MV-4-11 (cell line): ENCODE measurements at regions not wholly inside any gene's neighbourhood (a gene's known extent, or its start where the extent isn't known, plus 50 kb on each side); places are given as distances from the start of the nearest gene placed in this dataset.

Experiments
- DNase-seq: peaks from one replicate; lab custom pipeline; 2025; lab: John Stamatoyannopoulos, UW

GRCh38 chr5:3393920-3394597 is 201.6 kb upstream of the IRX1 start:
- no peak for DNase-seq

- DNase-seq: no peak
Measured at GRCh38 chr5:3393122-3393919, 202.3 kb upstream of the IRX1 start.

- DNase-seq: no peak
Measured at GRCh38 chr5:3392306-3392939, 203.2 kb upstream of the IRX1 start.

- DNase-seq: no peak
Measured at GRCh38 chr5:3391210-3391609, 204.4 kb upstream of the IRX1 start.

- DNase-seq: no peak
Measured at GRCh38 chr5:3389471-3390026, 206.1 kb upstream of the IRX1 start.

- DNase-seq: no peak
Measured at GRCh38 chr5:3386637-3387036, 209.0 kb upstream of the IRX1 start.

- no peak for DNase-seq
Measured at GRCh38 chr5:3385991-3386519, 209.6 kb upstream of the IRX1 start.

- DNase-seq: no peak
Measured at GRCh38 chr5:3384531-3384930, 211.1 kb upstream of the IRX1 start.

- DNase-seq: no peak
Measured at GRCh38 chr5:3382782-3383181, 212.8 kb upstream of the IRX1 start.

- DNase-seq: no peak
Measured at GRCh38 chr5:3382151-3382550, 213.5 kb upstream of the IRX1 start.

- DNase-seq: no peak
Measured at GRCh38 chr5:3381206-3381825, 214.3 kb upstream of the IRX1 start.

GRCh38 chr5:3380689-3381088 is 214.9 kb upstream of the IRX1 start:
- DNase-seq: no peak

GRCh38 chr5:3377831-3378230 is 217.8 kb upstream of the IRX1 start:
- no peak for DNase-seq

GRCh38 chr5:3377176-3377575 is 218.5 kb upstream of the IRX1 start:
- DNase-seq: no peak

- no peak for DNase-seq
Measured at GRCh38 chr5:3376611-3377010, 219.0 kb upstream of the IRX1 start.

GRCh38 chr5:3375586-3376311 is 219.9 kb upstream of the IRX1 start:
- DNase-seq: no peak

- no peak for DNase-seq
Measured at GRCh38 chr5:3373391-3373790, 222.2 kb upstream of the IRX1 start.

- DNase-seq: no peak
Measured at GRCh38 chr5:3372289-3372688, 223.3 kb upstream of the IRX1 start.

- no peak for DNase-seq
Measured at GRCh38 chr5:3365501-3366215, 230.0 kb upstream of the IRX1 start.

GRCh38 chr5:3364941-3365340 is 230.7 kb upstream of the IRX1 start:
- no peak for DNase-seq

GRCh38 chr5:3364433-3364832 is 231.2 kb upstream of the IRX1 start:
- no peak for DNase-seq
